HT-29 (cell line): ENCODE measurements at regions not wholly inside any gene's neighbourhood (a gene's known extent, or its start where the extent isn't known, plus 50 kb on each side); places are given as distances from the start of the nearest gene placed in this dataset.
"Not testable (repeated sequence)": the region's sequence is repeated elsewhere in the genome, so short reads cannot be mapped to it uniquely, and the experiment has no call there.

Experiments used
- DNase-seq: peaks from one replicate; pipeline ENCODE4 v3.0.0-alpha.2; 2015; ENCODE audit warnings: low spot score

DNA sequence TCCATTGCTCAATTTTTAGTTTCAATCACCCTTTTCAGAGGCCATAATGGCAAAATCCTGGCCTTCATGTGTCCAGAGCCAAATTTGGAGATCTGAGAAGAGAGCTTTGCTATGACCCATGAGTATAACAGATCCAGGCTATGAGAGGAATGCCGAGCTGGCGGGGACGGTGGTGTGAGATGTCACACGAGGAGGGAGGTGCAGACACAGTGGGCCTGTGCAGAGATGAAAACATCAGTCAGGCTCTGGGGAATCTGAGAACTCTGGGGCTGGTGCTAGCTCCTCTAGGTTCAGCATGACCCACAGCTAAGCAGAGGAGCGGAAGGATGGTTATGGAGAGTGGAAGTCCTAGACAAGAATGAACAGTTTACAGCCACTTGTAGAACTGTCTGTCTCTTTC lies 398.3 kb upstream of the ATP10A start:
- DNase-seq: no peak

DNA sequence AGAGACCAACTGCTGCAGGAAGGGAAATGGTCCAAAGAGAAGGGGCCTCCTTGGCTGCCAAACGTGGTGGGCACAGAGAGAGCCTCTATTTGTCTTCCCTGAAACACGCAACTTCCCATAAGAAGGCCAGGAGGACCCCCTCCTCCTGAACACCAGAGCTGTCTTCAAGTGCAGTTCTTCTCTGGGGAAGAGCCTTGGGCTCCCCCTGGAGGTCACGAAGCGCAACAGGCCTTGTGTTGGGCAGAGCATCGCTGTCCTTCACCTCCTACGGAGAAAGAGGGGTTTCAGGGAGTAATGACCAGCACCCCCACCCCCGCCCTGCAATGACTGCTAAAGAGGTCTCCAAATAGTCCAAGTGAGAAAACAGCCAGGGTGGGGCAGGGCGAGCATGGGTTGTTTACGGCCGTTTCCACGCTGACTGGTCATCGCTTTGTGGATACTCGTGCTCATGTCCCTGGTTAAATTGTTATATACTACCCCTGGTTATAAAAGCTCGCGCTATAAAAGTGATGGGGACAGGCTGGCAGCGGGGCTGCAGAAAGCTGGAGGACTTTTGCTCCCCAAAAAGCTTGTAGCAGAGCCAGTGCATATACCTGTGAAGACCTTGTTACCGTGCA lies 397.5 kb upstream of the ATP10A start:
- peak; percentile 22 for DNase-seq

DNA sequence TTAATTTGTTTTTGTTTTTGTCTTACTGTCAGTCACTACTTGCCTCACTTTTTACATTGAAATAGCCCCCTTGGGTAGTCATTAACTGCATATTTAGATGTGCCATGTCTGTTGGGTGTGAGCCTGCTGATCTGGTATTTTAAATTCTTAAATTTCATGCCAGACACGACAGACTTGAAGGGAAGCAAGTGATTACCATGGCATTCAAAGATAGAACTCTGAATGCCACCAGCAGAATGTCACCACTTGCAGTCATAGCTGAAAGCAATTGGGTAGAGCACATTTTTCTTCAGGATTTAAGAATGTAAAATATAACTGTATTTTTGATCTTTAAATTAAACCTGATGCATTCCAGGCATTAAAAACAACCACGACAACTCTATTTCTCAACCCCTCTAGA lies 396.5 kb upstream of the ATP10A start:
- no peak for DNase-seq

DNA sequence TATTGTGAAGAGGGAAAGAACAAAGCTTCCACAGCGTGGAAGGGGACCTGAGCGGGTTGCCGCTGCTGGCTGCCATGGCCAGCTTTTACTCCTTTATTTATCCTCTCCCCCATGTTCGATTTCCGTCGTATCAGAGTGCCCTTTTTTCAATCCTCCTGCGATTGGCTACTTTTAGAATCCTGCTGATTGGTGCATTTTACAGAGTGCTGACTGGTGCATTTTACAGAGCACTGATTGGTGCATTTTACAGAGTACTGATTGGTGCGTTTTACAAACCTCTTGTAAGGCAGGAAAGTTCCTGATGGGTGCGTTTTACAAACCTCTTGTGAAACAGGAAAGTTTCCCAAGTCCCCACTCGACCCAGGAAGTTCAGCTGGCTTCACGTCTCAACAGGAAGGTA lies 381.7 kb upstream of the ATP10A start:
- DNase-seq: not testable (repeated sequence)

DNA sequence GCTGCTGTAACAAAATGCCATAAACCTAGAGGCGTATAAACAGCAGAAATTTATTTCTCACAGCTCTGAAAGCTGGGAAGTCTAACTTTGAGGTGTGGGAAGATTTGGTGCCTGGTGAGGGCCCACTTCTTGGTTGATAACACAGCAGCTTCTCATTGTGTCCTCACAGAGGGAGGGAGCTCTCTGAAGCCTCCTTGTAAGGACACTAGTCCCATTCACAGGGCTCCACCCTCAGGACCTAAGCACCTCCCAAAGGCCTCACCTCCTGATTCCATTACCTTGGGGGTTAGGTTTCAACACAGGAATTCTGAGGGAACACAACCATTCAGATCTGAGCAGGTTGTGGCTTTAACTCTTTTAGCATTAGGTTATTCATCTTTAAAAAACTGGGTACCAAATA lies 380.3 kb upstream of the ATP10A start:
- no peak for DNase-seq

DNA sequence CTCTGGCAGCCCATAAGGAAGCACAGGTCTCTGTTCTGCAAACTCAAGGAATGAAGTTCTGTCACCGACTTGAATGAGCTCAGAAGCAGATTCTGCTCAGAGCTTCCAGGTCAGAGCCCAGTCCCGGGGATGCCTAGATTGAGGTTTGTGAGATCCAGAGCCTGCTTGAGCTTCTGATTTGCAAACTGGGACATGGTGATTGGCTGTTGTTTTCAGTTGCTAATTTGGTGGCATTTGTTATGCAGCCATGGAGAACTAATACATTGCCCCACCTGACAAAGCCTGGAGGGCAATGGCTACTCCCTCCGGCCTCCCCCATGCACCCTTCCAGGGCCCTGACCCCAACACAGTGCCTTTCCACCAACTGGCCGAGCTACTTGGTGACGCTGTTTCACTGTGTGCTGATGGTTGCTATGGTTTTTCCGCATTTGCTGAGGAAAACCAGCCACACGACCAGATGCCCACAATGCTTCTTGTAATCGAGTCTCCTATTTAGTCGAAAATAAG lies 379.5 kb upstream of the ATP10A start:
- no peak for DNase-seq

DNA sequence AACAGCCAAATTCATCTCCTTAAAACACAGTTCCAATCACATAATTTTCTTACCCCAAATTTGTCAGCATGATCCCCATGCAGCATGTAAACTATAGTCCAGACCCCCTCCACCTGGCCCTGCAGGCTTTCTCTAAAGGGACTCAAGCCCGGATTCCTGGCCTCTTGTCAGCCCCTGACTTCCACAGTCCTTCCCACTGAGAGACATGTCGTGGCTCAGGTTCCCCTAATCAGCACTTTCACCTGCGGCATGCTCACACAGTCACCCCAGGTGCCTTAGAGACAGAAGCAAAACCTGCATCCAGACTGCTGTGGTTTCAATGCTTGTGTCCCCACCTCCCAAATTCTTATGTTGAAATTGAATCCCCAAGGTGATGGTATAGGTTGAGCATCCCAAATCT lies 372.7 kb upstream of the ATP10A start:
- DNase-seq: no peak

DNA sequence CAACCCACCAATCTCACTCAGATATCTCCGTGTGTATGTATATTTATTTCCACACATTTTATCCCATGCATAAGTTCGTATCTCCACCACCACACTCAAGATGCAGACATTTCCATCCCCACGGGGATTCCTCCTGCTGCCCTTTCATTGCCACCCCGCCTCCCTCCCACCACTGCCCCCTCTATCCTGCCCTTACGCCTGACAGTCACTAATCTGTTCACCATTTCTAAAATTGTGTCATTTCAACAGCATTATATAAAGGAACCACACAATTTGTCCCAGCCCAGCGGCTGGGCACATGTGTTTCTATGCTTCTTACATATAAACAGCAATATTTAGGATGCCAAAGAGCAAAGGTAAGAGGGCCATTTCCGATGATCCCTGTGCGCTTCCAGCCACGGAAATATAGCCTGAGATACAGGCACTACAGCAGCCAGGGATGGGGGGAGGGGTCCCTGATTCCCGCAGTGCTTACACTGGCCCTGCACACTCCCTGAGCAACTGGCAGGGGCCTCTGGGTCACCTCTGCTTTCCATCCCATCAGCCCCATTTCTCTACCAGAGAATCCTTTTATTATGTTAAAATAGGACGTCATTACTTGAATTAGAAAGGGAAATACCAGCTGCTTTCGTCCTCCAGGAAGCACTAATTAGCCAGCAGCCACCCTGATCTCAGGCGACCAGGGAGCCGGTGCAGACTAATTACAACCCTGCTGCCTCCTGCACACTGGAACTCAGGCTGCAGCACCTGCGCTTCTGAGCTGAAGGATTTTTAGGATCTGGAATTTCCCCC lies 372.0 kb upstream of the ATP10A start:
- no peak for DNase-seq

DNA sequence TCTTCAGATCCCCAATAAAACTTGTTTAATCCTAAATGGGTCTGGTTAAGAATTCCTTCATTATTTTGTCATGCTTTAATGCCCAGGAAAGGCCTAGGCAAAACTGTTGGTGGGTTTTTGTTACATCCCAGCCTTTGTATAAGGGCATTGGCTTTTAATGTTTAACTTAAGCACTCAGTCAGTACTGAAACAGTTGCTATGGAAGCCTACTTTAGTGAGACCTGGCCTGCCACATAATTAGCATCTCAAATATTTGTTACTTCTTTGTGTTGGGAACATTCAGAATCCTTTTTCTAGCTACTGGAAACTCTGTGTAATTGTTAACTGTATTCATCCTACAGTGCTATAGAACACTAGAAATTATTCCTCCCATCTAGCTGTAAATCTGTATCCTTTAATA lies 369.6 kb upstream of the ATP10A start:
- DNase-seq: no peak

DNA sequence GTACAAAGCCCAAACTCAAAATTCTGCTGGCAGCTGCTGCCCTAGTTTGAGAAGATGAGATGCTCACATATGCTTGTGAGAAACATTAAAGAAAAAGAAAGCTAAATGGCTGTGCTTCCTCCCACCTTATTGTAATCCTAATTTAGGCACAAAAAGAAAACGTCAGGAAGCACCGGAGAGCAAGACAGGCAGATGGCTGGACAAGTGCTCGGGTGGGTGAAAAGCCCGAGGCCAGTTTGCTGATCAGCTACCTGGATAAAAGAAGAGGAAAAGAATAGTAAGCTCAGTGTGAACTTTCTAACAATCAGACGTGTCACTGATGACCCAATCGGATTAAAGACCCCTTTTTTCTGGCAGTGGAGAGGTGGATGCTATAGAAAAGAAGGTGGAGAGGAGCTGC lies 368.0 kb upstream of the ATP10A start:
- DNase-seq: no peak

DNA sequence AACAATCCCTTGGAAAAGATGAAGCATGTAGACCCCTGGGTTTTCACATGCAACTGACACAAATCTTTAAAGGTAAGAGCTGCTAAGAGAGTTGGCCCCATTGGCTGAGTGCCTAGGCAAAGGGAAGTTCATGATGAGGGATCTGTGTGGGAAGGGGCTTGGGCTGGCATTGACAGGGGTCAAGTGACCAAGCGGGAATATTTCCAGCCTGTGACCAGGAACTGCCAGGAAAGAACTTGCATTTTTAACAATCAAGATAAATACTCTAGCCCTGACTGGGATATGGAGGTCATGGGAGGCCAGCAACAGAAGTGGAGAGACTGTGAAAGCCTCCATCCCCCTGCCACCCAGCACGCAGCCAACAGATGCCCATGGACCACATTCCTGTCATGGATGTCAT lies 361.1 kb upstream of the ATP10A start:
- no peak for DNase-seq

DNA sequence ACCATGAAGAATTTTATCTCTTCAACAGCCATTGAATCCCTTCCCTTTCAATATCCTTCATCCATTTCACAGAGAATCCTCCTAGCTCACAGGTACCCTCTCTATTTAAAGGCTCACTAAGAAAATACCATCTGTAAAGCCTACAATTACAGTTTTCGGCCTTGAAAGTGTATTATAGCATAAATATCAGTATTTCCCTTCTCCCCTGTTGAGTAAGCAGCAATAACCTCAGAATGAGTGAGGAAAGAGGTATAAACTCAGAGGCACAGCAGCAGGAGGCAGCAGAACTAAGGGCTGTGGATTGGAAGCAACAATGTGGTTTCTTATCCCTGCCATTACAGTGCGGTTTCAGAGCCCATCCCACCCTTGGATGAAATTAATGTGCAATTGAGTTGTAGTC lies 360.6 kb upstream of the ATP10A start:
- DNase-seq: no peak

DNA sequence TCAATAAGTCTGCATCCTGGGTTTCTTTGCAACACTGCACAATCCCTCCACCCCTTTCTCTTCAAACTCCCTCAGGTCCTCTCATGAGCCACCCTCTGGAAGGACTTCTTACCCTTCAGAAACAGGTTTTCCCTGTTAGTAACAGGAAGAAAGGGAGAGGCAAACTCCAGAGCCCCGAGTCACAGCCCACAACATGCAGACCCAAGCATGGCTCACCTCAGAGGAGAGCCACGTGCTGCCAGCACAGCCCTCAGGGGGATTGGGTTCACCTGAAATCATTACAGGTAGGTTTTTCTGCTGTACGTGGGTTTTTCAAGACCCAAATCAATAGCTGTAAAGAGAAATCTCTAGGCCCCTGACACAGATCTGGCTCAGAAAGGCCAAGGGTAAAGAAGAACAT lies 359.7 kb upstream of the ATP10A start:
- no peak for DNase-seq

DNA sequence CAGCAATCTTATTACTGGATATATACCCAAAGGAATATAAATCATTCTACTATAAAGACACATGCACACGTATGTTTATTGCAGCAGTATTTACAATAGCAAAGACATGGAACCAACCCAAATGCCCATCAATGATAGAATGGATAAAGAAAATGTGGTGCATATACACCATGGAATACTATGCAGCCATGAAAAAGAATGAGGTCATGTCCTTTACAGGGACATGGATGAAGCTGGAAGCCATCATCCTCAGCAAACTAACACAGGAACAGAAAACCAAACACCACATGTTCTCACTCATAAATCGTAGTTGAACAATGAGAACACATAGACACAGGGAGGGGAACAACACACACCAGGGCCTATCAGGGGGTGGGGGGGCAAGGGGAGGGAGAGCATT lies 353.9 kb upstream of the ATP10A start:
- DNase-seq: not testable (repeated sequence)

DNA sequence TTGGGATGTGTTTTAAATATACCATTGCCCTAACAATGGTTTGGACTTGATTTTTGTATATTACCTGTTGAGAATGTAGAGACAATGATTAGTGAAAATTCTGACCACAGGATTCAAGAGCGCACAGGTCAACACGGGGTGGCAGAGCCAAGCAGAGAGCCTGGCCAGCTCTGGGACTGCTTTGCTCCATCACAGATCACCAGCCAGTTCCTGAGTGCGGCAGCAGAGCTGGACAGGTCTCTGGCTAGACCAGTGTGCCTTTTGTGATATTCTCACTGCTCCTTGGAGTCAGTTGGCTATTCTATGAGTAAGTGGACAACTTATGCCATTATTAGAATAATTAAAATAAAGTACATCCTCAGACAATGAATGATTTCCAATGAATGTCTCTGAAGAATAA lies 351.2 kb upstream of the ATP10A start:
- DNase-seq: no peak

DNA sequence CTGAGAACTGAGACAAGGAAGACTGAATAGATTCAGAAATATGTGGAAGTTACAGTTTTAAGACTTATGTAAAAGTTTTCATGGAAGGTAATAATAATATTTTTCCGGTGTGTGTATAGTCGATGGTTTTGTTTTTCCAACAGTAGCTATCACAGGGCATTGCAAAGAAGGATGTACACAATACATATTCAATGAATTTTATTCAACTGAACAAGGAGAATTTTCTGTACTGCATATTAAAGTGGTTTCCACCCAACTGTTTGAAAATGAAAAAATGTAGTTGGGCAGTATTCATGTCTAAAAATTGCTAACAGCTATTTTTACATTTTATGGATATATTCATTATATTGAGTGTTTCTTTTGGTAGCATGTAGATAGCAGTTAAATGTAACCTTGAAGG lies 350.3 kb upstream of the ATP10A start:
- no peak for DNase-seq

DNA sequence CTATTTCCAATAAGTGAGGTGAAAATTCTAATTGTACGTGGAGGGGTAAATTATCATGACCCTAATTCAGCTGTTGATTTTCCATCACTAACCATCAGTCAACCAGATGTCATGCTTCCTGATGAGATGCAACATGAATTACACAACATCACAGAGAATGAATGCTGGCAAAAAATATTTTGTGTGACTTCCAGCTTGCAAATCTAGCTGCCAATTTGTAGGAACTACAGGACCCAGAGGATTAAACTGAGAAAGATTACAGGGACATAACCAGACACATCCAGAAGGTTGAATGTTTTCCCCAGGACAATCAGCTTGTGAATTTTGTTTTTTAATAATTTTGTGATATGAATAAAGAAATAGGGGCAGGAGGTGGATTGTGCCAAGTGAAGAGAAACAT lies 349.0 kb upstream of the ATP10A start:
- DNase-seq: no peak

DNA sequence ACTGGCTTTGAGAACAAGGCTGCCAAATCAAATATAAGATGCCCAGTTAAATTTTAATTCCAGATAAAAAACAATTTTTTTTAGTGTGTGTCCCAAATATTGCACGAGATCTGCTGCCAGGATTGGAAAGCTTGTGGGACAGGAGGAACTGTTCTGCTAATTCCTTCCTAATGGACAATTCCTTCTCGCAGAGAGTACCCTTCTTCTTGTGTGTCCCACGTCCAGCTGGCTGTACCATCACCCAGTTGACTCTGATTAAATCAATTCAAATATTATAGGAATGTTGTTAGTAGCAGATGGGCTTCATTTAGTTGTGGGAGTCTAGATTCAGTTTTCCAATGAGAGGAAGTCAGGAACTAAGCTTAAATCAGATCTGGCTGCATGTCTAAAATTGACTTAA lies 347.9 kb upstream of the ATP10A start:
- no peak for DNase-seq

DNA sequence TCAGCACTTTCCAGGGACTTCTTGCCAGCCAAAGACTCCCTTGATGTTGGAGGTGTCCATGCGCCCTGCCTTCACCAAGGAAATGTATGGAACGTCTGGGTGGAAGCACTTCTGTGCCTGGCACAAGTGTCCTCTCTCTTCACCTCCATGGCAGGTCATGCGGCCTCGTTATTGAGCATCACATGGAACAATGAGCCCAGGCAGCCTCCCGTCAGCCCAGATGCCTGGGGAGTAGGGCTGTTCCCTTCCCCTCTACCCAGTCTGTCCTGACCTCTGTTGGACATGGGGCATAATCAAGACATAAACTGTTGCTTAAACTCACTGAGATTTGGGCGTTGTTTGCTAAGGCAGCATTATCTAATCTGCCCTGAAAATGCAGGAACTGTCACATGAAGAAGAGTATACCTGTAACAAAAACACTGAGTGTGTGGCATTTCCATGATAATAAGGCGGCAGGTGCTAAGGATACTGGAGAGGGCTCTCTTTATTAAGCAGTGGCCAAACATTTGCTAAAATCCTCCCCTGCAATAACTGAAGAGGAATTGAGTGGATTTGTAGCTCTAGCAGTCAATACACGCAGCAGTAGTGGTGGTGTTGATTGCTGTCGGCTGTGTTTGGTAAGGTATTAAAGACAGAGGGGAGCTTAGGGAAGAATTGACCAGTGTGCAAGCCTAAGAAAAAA lies 338.2 kb upstream of the ATP10A start:
- no peak for DNase-seq

DNA sequence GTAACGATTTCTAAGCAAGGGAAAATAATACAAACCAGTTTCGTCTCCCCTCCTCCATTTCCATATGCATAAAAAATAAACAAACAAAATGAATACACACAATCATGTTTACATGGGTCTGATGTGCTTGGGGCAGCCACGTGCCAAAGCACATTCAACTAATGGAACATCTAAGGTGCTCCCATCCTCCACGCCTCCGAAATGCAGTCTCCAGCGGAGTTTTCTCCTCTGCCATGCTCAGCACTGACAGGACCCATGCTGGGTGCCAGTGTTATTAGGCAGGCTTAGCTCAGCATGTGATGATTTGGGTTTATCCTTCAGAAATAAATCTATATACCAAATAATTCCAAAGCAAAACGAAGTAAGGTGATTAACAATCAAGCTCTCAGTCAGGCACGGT lies 337.3 kb upstream of the ATP10A start:
- no peak for DNase-seq

DNA sequence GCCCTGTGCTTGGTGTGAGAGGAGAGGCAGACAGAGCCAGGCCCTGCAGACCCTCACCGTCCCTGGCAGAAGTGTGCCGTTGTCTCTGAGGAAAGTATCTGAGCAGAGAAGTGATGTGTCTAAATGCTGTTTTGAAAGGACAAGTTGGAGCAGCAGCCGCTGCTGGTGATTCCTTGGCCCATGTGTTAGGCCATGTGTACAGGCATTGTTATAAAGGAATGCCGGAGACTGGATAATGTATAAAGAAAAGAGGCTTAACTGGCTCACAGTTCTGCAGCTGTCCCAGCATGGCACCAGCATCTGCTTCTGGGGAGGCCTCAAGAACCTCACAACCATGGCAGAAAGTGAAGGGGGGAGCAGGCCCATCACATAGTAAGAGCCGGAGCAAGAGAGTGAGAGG lies 334.6 kb upstream of the ATP10A start:
- DNase-seq: no peak

DNA sequence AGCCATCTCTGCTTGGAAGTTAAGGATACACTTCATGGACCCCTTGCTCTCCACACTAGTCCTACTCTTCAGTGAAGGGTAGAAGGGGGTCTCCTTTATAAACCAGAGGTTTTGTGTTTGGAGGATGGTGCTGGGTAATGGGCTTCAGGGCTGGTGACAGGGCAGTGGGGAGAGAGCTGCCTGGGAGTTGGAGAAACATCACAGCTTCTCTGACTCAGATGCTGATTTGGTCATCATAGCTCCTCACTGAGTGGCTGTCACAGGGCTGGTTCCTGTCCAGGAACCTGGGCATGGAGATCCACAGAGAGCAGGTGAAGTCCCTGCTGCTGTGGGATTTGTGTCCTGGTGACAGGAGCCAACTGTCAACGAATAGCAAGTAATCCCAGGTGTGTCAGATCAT lies 333.9 kb upstream of the ATP10A start:
- no peak for DNase-seq

DNA sequence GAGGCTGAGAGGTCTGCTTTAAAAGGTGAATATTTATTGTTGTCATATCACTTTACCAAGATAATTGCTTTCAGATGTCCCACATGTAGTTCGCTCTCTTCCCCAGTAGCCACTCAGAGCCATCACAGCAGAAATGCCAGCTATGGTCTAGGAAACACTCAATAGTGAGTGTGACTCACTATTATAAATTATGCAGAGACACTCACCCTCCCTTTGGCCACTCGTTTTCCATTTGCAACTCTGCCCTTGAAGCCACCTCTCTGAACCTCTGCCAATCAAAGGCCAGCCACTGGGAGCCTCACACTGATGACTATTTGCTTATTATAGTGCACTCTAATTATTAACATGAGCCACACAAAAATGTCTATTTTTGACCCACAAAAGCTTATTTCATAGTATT lies 328.1 kb upstream of the ATP10A start:
- no peak for DNase-seq
